IMR-90 (cell line): ENCODE measurements at regions not wholly inside any gene's neighbourhood (a gene's known extent, or its start where the extent isn't known, plus 50 kb on each side); places are given as distances from the start of the nearest gene placed in this dataset.

ENCODE experiments used
- ATAC-seq: fragments of 200-7000 bp; cut with Tn5 transposase; 2 replicates; pipeline ENCODE4 v1.9.1; 2020; ENCODE audit warnings: low read depth, mild to moderate bottlenecking, moderate library complexity
- BruUV-seq: library from RNA; stranded (reverse); fragments of 400-500 nt; replicated peaks from 2 replicates; lab custom pipeline; 2021; lab: Mats Ljungman, UMichigan
- CTCF ChIA-PET: fragments of 300-600 bp; formaldehyde crosslinking; extraction: SDS; loops from one replicate; lab custom pipeline; 2021; ENCODE audit warnings: antibody characterized with exemption; lab: Yijun Ruan, JAX
- POLR2A ChIA-PET: fragments of 300-600 bp; sonication (Branson Sonifier 250); formaldehyde crosslinking; loops from one replicate; lab custom pipeline; 2022; ENCODE audit warnings: antibody characterized with exemption; ENCODE audit not compliant: unreplicated experiment; lab: Charles Lee
- DNase-seq: peaks from one replicate; pipeline ENCODE4 v3.0.0; 2013
- H2AFZ ChIP-seq: replicated peaks from 2 replicates; pipeline ENCODE3; 2013; ENCODE audit warnings: low read length, mild to moderate bottlenecking; ENCODE audit not compliant: poor library complexity
- H2AK5ac ChIP-seq: 2 replicates; pipeline ENCODE4 v1.6.1; 2013; ENCODE audit warnings: low read depth, low read length, inconsistent platforms
- H2AK9ac ChIP-seq: replicated peaks from 2 replicates; pipeline ENCODE3; 2013; ENCODE audit warnings: mild to moderate bottlenecking, low read depth, low read length, moderate library complexity; ENCODE audit not compliant: poor library complexity
- H2BK120ac ChIP-seq: 2 replicates; pipeline ENCODE4 v1.6.1; 2013; ENCODE audit warnings: low read depth, low read length, inconsistent platforms
- H2BK15ac ChIP-seq: 3 replicates; pipeline ENCODE4 v1.6.1; 2013; ENCODE audit warnings: low read depth, low read length, inconsistent platforms
- H2BK20ac ChIP-seq: 2 replicates; pipeline ENCODE4 v1.6.1; 2013; ENCODE audit warnings: low read depth, mild to moderate bottlenecking, inconsistent platforms, low read length, moderate library complexity
- H2BK5ac ChIP-seq: 2 replicates; pipeline ENCODE4 v1.6.1; 2013; ENCODE audit warnings: mild to moderate bottlenecking, low read depth, low read length, inconsistent platforms; ENCODE audit not compliant: poor library complexity, severe bottlenecking
- H3K14ac ChIP-seq: replicated peaks from 2 replicates; pipeline ENCODE4 v1.6.1; 2013; ENCODE audit warnings: low read depth, low read length, inconsistent platforms
- H3K18ac ChIP-seq: 2 replicates; pipeline ENCODE4 v1.6.1; 2013; ENCODE audit warnings: low read depth, low read length, control low read depth
- H3K23ac ChIP-seq: 2 replicates; pipeline ENCODE4 v1.6.1; 2013; ENCODE audit warnings: low read depth, low read length, inconsistent platforms
- H3K27ac ChIP-seq: 2 replicates; pipeline ENCODE4 v1.5.1; 2013; ENCODE audit warnings: mild to moderate bottlenecking, control low read depth, low read length; ENCODE audit not compliant: insufficient read depth
- H3K27me3 ChIP-seq: 2 replicates; pipeline ENCODE4 v1.6.1; 2013; ENCODE audit warnings: low read length; ENCODE audit not compliant: control insufficient read depth, insufficient read depth
- H3K36me3 ChIP-seq: 2 replicates; pipeline ENCODE4 v1.6.1; 2013; ENCODE audit warnings: low read length, mixed read lengths; ENCODE audit not compliant: control insufficient read depth, insufficient read depth
- H3K4ac ChIP-seq: 2 replicates; pipeline ENCODE4 v1.6.1; 2013; ENCODE audit warnings: low read depth, low read length, inconsistent platforms
- H3K4me1 ChIP-seq: 2 replicates; pipeline ENCODE4 v1.6.1; 2013; ENCODE audit warnings: low read length, mixed read lengths; ENCODE audit not compliant: control insufficient read depth, insufficient read depth
- H3K4me2 ChIP-seq: 2 replicates; pipeline ENCODE4 v1.6.1; 2013; ENCODE audit warnings: low read depth, mild to moderate bottlenecking, control low read depth, low read length, moderate library complexity
- H3K4me3 ChIP-seq: 2 replicates; pipeline ENCODE4 v1.5.1; 2013; ENCODE audit warnings: low read depth, mild to moderate bottlenecking, control low read depth, low read length, moderate library complexity; ENCODE audit not compliant: insufficient read depth
- H3K56ac ChIP-seq: 2 replicates; pipeline ENCODE4 v1.6.1; 2013; ENCODE audit warnings: low read length, inconsistent platforms; ENCODE audit not compliant: insufficient read depth; ENCODE audit errors: extremely low read depth
- H3K79me1 ChIP-seq, 2 experiments: 2 replicates each; pipeline ENCODE4 v1.6.1; 2013; ENCODE audit warnings: low read length in 2 of 2, inconsistent platforms in 1 of 2, low read depth in 1 of 2
- H3K9ac ChIP-seq: 2 replicates; pipeline ENCODE4 v1.6.1; 2013; ENCODE audit warnings: low read depth, low read length, control low read depth
- H3K9me1 ChIP-seq: 2 replicates; pipeline ENCODE4 v1.6.1; 2013; ENCODE audit warnings: low read length, inconsistent platforms; ENCODE audit not compliant: insufficient read depth
- H3K9me3 ChIP-seq: 2 replicates; pipeline ENCODE4 v1.6.1; 2013; ENCODE audit warnings: low read length; ENCODE audit not compliant: control insufficient read depth, insufficient read depth
- H4K20me1 ChIP-seq: 2 replicates; pipeline ENCODE4 v1.6.1; 2013; ENCODE audit warnings: low read length, inconsistent platforms; ENCODE audit not compliant: insufficient read depth
- H4K5ac ChIP-seq: 2 replicates; pipeline ENCODE4 v1.6.1; 2013; ENCODE audit warnings: mild to moderate bottlenecking, low read depth, low read length, control low read depth
- H4K8ac ChIP-seq, 2 experiments: 2 replicates each; pipeline ENCODE4 v1.6.1; 2013; ENCODE audit warnings: low read depth in 2 of 2, low read length in 2 of 2, control low read depth in 1 of 2, inconsistent platforms in 1 of 2
- H4K91ac ChIP-seq: 2 replicates; pipeline ENCODE4 v1.6.1; 2013; ENCODE audit warnings: low read depth, low read length, inconsistent platforms; ENCODE audit not compliant: insufficient read depth
- CHD1 ChIP-seq: IDR thresholded peaks from 2 replicates; pipeline ENCODE4 v1.6.1; 2012; ENCODE audit warnings: low read depth, low read length, improper control_type of control experiment
- MAFK ChIP-seq: IDR thresholded peaks from 2 replicates; pipeline ENCODE4 v1.6.1; 2012; ENCODE audit warnings: low read depth, low read length, improper control_type of control experiment
- MAZ ChIP-seq: IDR thresholded peaks from 2 replicates; pipeline ENCODE4 v1.6.1; 2012; ENCODE audit warnings: low read depth, mild to moderate bottlenecking, low read length, improper control_type of control experiment, moderate library complexity, borderline replicate concordance
- RCOR1 ChIP-seq: IDR thresholded peaks from 2 replicates; pipeline ENCODE4 v1.6.1; 2012; ENCODE audit warnings: mild to moderate bottlenecking, low read length, improper control_type of control experiment; ENCODE audit not compliant: insufficient replicate concordance
- SMC3 ChIP-seq: fragments of 150-350 bp; IDR thresholded peaks from 2 replicates; pipeline ENCODE4 v1.6.1; 2016; ENCODE audit warnings: low read depth, mild to moderate bottlenecking, antibody characterized with exemption, low read length, moderate library complexity
- WGBS, 2 experiments: methylation state at CpG; one replicate each; pipeline versions ENCODE4 v1.1.5 to v1.1.7; 2013; ENCODE audit warnings: missing lambda C conversion rate in 2 of 2; ENCODE audit not compliant: insufficient read length in 1 of 2; ENCODE audit errors: extremely low coverage in 2 of 2; 5-methylcytosine and 5-hydroxymethylcytosine counted together
- dilution Hi-C: fragments of 300-500 bp; cut with HindIII; formaldehyde crosslinking; loops from one replicate; pipeline ENCODE4 v1.14.3; 2018; ENCODE audit warnings: low sequenced_read_pairs; ENCODE audit not compliant: unreplicated experiment
- in situ Hi-C: fragments of 300-500 bp; cut with MboI; formaldehyde crosslinking; loops from 3 replicates; pipeline ENCODE4 v1.14.3; 2019; ENCODE audit warnings: low sequenced_read_pairs, inconsistent platforms, mixed read lengths
- intact Hi-C: fragments of 100-400 bp; cut with micrococcal nuclease; formaldehyde crosslinking; loops from 2 replicates; pipeline ENCODE4 v1.10.0; 2022

DNA sequence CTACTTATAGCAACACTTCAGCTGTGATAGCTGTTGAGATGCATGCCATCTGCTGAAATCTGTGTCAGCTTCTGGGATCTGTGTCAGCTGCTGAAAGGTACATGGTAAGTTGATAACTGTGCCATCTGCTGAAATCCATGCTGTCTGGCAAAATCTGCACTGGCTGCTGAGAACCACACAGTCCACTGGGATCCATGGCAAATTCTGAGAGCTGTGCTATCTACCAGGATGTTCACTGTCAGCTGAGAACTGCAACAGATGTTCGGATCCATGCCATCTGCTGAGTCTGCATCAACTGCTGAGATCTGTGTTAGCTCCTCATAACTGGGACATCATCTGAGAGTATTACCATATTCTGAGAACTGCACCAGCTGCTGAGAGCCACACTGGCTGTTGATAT lies 430.5 kb upstream of the POU3F4 start:
- Histone ChIP-seq H3K14ac (no peak overlapping the region), H3K23ac (no peak overlapping the region), H3K9ac (no peak overlapping the region), H2BK20ac (no peak overlapping the region), H2BK5ac (no peak overlapping the region), H3K9me1 (no peaks in the 10 kb centered on the region), H3K4me3 (no peak overlapping the region), H3K4ac (no peak overlapping the region), H2BK15ac (no peak overlapping the region), H3K56ac (no peak overlapping the region), H4K91ac (no peak overlapping the region), H4K8ac (no peak overlapping the region), H3K4me1 (no peaks in the 10 kb centered on the region), H3K18ac (no peak overlapping the region), H3K9me3 (no peaks in the 10 kb centered on the region), H4K20me1 (no peaks in the 10 kb centered on the region), H2AFZ (no peak overlapping the region), H3K27ac (no peak overlapping the region), H3K4me2 (no peak overlapping the region), H2AK9ac (no peak overlapping the region), H2AK5ac (no peak overlapping the region), H3K79me1 (no peaks in the 10 kb centered on the region), H2BK120ac (no peak overlapping the region), H4K5ac (no peak overlapping the region), H3K27me3 (no peaks in the 10 kb centered on the region), H3K36me3 (no peaks in the 10 kb centered on the region)
- in situ Hi-C loops (no loop called here), dilution Hi-C loops (no loop called here), intact Hi-C loops (no loop called here)
- no CpG with 5 or more reads among the region's 1 CpG for WGBS, 2 experiments
- no peak for ATAC-seq
- ChIA-PET CTCF (no interaction called here), POLR2A (no interaction called here)
- no peak for DNase-seq
- no TSS peak for BruUV-seq
- TF ChIP-seq RCOR1 (no peak), SMC3 (no peak), MAFK (no peak), MAZ (no peak), CHD1 (no peak)
